H1 (cell line): ENCODE measurements at regions not wholly inside any gene's neighbourhood (a gene's known extent, or its start where the extent isn't known, plus 50 kb on each side); places are given as distances from the start of the nearest gene placed in this dataset.

Experiments
- CTCF ChIA-PET: fragments of 300-600 bp; sonication (Branson Sonifier 250); formaldehyde crosslinking; loops from one replicate; lab custom pipeline; 2021; ENCODE audit not compliant: partially characterized antibody; lab: Charles Lee
- POLR2A ChIA-PET: fragments of 300-600 bp; sonication (Branson Sonifier 250); formaldehyde crosslinking; loops from one replicate; lab custom pipeline; 2021; ENCODE audit warnings: inconsistent platforms; ENCODE audit not compliant: partially characterized antibody; lab: Charles Lee
- DNase-seq, 2 experiments: peaks; one replicate each; pipeline versions ENCODE4 v3.0.0 to v3.0.0-alpha.2; 2010 to 2022; ENCODE audit warnings: low spot score in 2 of 2, low read depth in 1 of 2, mixed read lengths in 1 of 2
- FAIRE-seq: peaks from 2 replicates; lab custom pipeline; 2011; peaks lifted over from hg19 to GRCh38; lab: Jason Lieb, UNC
- H2AFZ ChIP-seq: 2 replicates; pipeline ENCODE4 v1.8.1; 2012; ENCODE audit warnings: low read length, inconsistent platforms
- H2AK5ac ChIP-seq: 2 replicates; pipeline ENCODE4 v1.6.1; 2013; ENCODE audit warnings: low read depth, low read length
- H2BK120ac ChIP-seq: replicated peaks from 2 replicates; pipeline ENCODE3; 2013; ENCODE audit warnings: low read depth, low read length, inconsistent platforms
- H2BK12ac ChIP-seq: 2 replicates; pipeline ENCODE4 v1.6.1; 2013; ENCODE audit warnings: low read depth, low read length
- H2BK15ac ChIP-seq: 2 replicates; pipeline ENCODE4 v1.6.1; 2013; ENCODE audit warnings: low read length
- H2BK20ac ChIP-seq: 2 replicates; pipeline ENCODE4 v1.6.1; 2013; ENCODE audit warnings: low read length
- H2BK5ac ChIP-seq: 2 replicates; pipeline ENCODE4 v1.6.1; 2013; ENCODE audit warnings: low read depth, low read length
- H3K14ac ChIP-seq: 2 replicates; pipeline ENCODE4 v1.6.1; 2013; ENCODE audit warnings: inconsistent platforms; ENCODE audit not compliant: insufficient read length
- H3K18ac ChIP-seq: 2 replicates; pipeline ENCODE4 v1.6.1; 2013; ENCODE audit warnings: low read length; ENCODE audit errors: extremely low read depth
- H3K23ac ChIP-seq: 2 replicates; pipeline ENCODE4 v1.6.1; 2013; ENCODE audit warnings: inconsistent platforms; ENCODE audit not compliant: insufficient read length
- H3K23me2 ChIP-seq: 2 replicates; pipeline ENCODE4 v1.6.1; 2013; ENCODE audit warnings: low read depth, low read length
- H3K27ac ChIP-seq: 2 replicates; pipeline ENCODE4 v1.6.1; 2011; ENCODE audit warnings: low read depth, low read length, inconsistent platforms
- H3K27me3 ChIP-seq, 4 experiments: replicated peaks in 1 of 4; 1 replicate in 1 of 4; 2 replicates in 3 of 4; pipeline versions ENCODE4 v1.6.1 to v1.8.1; 2011 to 2013; ENCODE audit warnings: low read length in 3 of 4, mild to moderate bottlenecking in 3 of 4, inconsistent platforms in 2 of 4, mixed read lengths in 2 of 4, moderate library complexity in 1 of 4; ENCODE audit not compliant: control insufficient read depth in 3 of 4, insufficient read depth in 3 of 4; ENCODE audit errors: extremely low read depth in 1 of 4
- H3K36me3 ChIP-seq, 4 experiments: 2 replicates each; pipeline versions ENCODE4 v1.6.1 to v1.8.1; 2011 to 2013; ENCODE audit warnings: mild to moderate bottlenecking in 4 of 4, low read length in 3 of 4, moderate library complexity in 2 of 4, control low read depth in 1 of 4, inconsistent platforms in 1 of 4; ENCODE audit not compliant: insufficient read depth in 4 of 4, control insufficient read depth in 2 of 4
- H3K4ac ChIP-seq: replicated peaks from 2 replicates; pipeline ENCODE3; 2013; ENCODE audit warnings: low read length, low read depth, mixed read lengths, inconsistent platforms; ENCODE audit not compliant: insufficient read length
- H3K4me1 ChIP-seq, 4 experiments: replicated peaks in 1 of 4; 1 replicate in 1 of 4; 2 replicates in 3 of 4; pipeline versions ENCODE4 v1.6.1 to v1.8.1; 2011 to 2013; ENCODE audit warnings: low read length in 3 of 4, inconsistent platforms in 2 of 4, mixed read lengths in 1 of 4; ENCODE audit not compliant: insufficient read depth in 4 of 4, control insufficient read depth in 3 of 4
- H3K4me2 ChIP-seq, 2 experiments: 2 replicates each; pipeline versions ENCODE4 v1.6.1 to v1.8.1; 2011 to 2013; ENCODE audit warnings: low read depth in 2 of 2, low read length in 2 of 2, control low read depth in 1 of 2, inconsistent platforms in 1 of 2, mild to moderate bottlenecking in 1 of 2; ENCODE audit not compliant: insufficient read depth in 1 of 2
- H3K4me3 ChIP-seq, 4 experiments: fragments of 200-600, 300-600 bp in 1 of 4; sonication (generic), shearing (Covaris generic), sonication (Bioruptor Twin) in 1 of 4; 2 replicates each; pipeline versions ENCODE4 v1.5.1 to v1.8.1; 2011 to 2016; ENCODE audit warnings: low read length in 4 of 4, low read depth in 3 of 4, control low read depth in 2 of 4, inconsistent platforms in 2 of 4, mild to moderate bottlenecking in 2 of 4, mixed read lengths in 1 of 4, moderate library complexity in 1 of 4; ENCODE audit not compliant: insufficient read depth in 2 of 4; ENCODE audit errors: extremely low read depth in 1 of 4
- H3K56ac ChIP-seq: replicated peaks from 2 replicates; pipeline ENCODE3; 2013; ENCODE audit warnings: low read depth, mild to moderate bottlenecking, mixed read lengths, low read length, inconsistent platforms; ENCODE audit not compliant: insufficient read length
- H3K79me1 ChIP-seq: 2 replicates; pipeline ENCODE4 v1.6.1; 2013; ENCODE audit warnings: low read depth, low read length, control low read depth
- H3K79me2 ChIP-seq, 2 experiments: 2 replicates each; pipeline versions ENCODE4 v1.6.1 to v1.8.1; 2012 to 2013; ENCODE audit warnings: low read length in 2 of 2, mild to moderate bottlenecking in 2 of 2, inconsistent platforms in 1 of 2; ENCODE audit not compliant: insufficient read depth in 2 of 2, control insufficient read depth in 1 of 2
- H3K9ac ChIP-seq, 4 experiments: replicated peaks in 1 of 4; 1 replicate in 1 of 4; 2 replicates in 3 of 4; pipeline versions ENCODE4 v1.6.1 to v1.8.1; 2011 to 2013; ENCODE audit warnings: low read depth in 3 of 4, low read length in 3 of 4, control low read depth in 2 of 4, mild to moderate bottlenecking in 2 of 4, moderate library complexity in 2 of 4, inconsistent platforms in 1 of 4; ENCODE audit errors: extremely low read depth in 1 of 4
- H3K9me3 ChIP-seq, 2 experiments: 2 replicates each; pipeline versions ENCODE4 v1.6.1 to v1.8.1; 2012 to 2013; ENCODE audit warnings: mild to moderate bottlenecking in 2 of 2, moderate library complexity in 2 of 2, control low read depth in 1 of 2, inconsistent platforms in 1 of 2, low read depth in 1 of 2, low read length in 1 of 2, mixed read lengths in 1 of 2; ENCODE audit not compliant: insufficient read depth in 2 of 2
- H4K20me1 ChIP-seq, 2 experiments: replicated peaks in 1 of 2; 2 replicates each; pipeline versions ENCODE3 to v1.8.1; 2011 to 2013; ENCODE audit warnings: inconsistent platforms in 2 of 2, low read length in 2 of 2, mild to moderate bottlenecking in 1 of 2; ENCODE audit not compliant: insufficient read depth in 2 of 2, control insufficient read depth in 1 of 2
- H4K5ac ChIP-seq: 2 replicates; pipeline ENCODE4 v1.6.1; 2013; ENCODE audit warnings: low read length, low read depth, mixed read lengths, inconsistent platforms; ENCODE audit not compliant: insufficient read length
- H4K8ac ChIP-seq: 2 replicates; pipeline ENCODE4 v1.8.0; 2013; ENCODE audit warnings: mild to moderate bottlenecking, moderate library complexity, low read length, inconsistent platforms; ENCODE audit not compliant: insufficient read depth; ENCODE audit errors: extremely low read depth
- H4K91ac ChIP-seq: replicated peaks from 2 replicates; pipeline ENCODE3; 2013; ENCODE audit warnings: low read length, mixed read lengths, inconsistent platforms; ENCODE audit not compliant: insufficient read length
- E2F6 ChIP-seq: IDR thresholded peaks from 2 replicates; pipeline ENCODE4 v1.6.1; 2012; ENCODE audit warnings: inconsistent platforms
- EZH2 ChIP-seq: fragments of 200-600 bp; sonication (generic); IDR thresholded peaks from 2 replicates; pipeline ENCODE4 v1.7.1; 2012; ENCODE audit warnings: low read depth, mild to moderate bottlenecking, moderate library complexity, low read length, inconsistent platforms; ENCODE audit not compliant: severe bottlenecking
- KDM4A ChIP-seq: IDR thresholded peaks from one replicate; pipeline ENCODE4 v1.7.1; 2012; ENCODE audit warnings: low read depth, mild to moderate bottlenecking, moderate library complexity, low read length, inconsistent platforms; ENCODE audit not compliant: severe bottlenecking
- PHF8 ChIP-seq: fragments of 200-600 bp; sonication (generic); conservative IDR thresholded peaks from 2 replicates; pipeline ENCODE4 v1.7.1; 2012; ENCODE audit warnings: low read depth, mild to moderate bottlenecking, inconsistent platforms, low read length, moderate library complexity
- RBBP5 ChIP-seq: IDR thresholded peaks from 2 replicates; pipeline ENCODE4 v1.7.1; 2012; ENCODE audit warnings: low read depth, mild to moderate bottlenecking, inconsistent platforms, low read length, moderate library complexity, borderline replicate concordance
- SP4 ChIP-seq: IDR thresholded peaks from 2 replicates; pipeline ENCODE4 v1.6.1; 2012; ENCODE audit warnings: low read length, inconsistent platforms
- SUZ12 ChIP-seq: fragments of 200-600 bp; sonication (generic); IDR thresholded peaks from 2 replicates; pipeline ENCODE4 v1.6.1; 2012; ENCODE audit warnings: mild to moderate bottlenecking, inconsistent platforms, low read length, moderate library complexity, mixed read lengths
- YY1 ChIP-seq: IDR thresholded peaks from 2 replicates; pipeline ENCODE4 v1.6.1; 2011; ENCODE audit warnings: low read depth, mild to moderate bottlenecking, low read length
- WGBS, 2 experiments: shearing (Covaris generic) in 1 of 2; methylation state at CpG; one replicate each; pipeline versions ENCODE4 v1.1.6 to v1.1.7; 2013 to 2015; ENCODE audit warnings: low lambda C conversion rate in 2 of 2, mixed read lengths in 2 of 2, inconsistent platforms in 1 of 2, low coverage in 1 of 2, missing lambda C conversion rate in 1 of 2; ENCODE audit not compliant: insufficient replicate concordance in 2 of 2, insufficient coverage in 1 of 2, insufficient read length in 1 of 2; ENCODE audit errors: extremely low coverage in 1 of 2, missing lambda C conversion rate in 1 of 2; 5-methylcytosine and 5-hydroxymethylcytosine counted together

GRCh38 chr22:46070215-46070802, 80.0 kb upstream of the PPARA start:
- Histone ChIP-seq H2BK120ac (no peak overlapping the region), H3K27ac (no peak overlapping the region), H3K27me3 (peaks cover 8 to 48% (median 35%) of the 10 kb centered on the region in 4 experiments), H2AFZ (no peak overlapping the region), H3K4me1 (peaks cover 0 to 28% (median 20%) of the 10 kb centered on the region in 4 experiments; a peak in 6 of 7 replicates), H3K79me1 (0 out of 2 replicates have a peak, but pooled peaks cover 5% of the 10 kb centered on the region), H4K5ac (peak overlapping the region; percentile 36), H4K8ac (peak overlapping the region; percentile 71; the same call in 1 of the 2 replicates), H3K36me3 (no peaks in the 10 kb centered on the region; a peak in 1 of 8 replicates), H3K18ac (peak overlapping the region; percentile 60), H3K4ac (no peak overlapping the region), H3K14ac (no peak overlapping the region), H3K9ac (peak overlapping the region; percentile 20 to 71 (median 39); a peak in 6 of 7 replicates), H4K20me1 (no peaks in the 10 kb centered on the region), H2BK12ac (no peak overlapping the region), H3K4me3 (peak overlapping the region; percentile 47 to 84 (median 68)), H3K9me3 (no peaks in the 10 kb centered on the region), H2BK15ac (no peak overlapping the region; the same call in 1 of the 2 replicates), H2BK5ac (peak overlapping the region; percentile 24; the same call in 1 of the 2 replicates), H2BK20ac (no peak overlapping the region), H3K4me2 (peak overlapping the region; percentile 80 to 94), H3K23ac (no peak overlapping the region), H4K91ac (peak overlapping the region; percentile 71), H3K79me2 (peaks cover 0 to 30% of the 10 kb centered on the region in 2 experiments; a peak in 3 of 4 replicates), H2AK5ac (no peak overlapping the region), H3K56ac (peak overlapping the region; percentile 62), H3K23me2 (peaks cover 15% of the 10 kb centered on the region; the same call in 1 of the 2 replicates)
- DNase-seq (peak in 1 of 2 experiments; percentile 74), FAIRE-seq (no peak)
- POLR2A ChIA-PET, result interaction anchor here (0.9 to 1.7 kb wide), 5 partner anchors 9 to 491 kb away, joined by 3 to 8 read pairs (median 3); no protein-coding TSS in a partner anchor
- peak; percentile 72; the same call in 1 of the 2 replicates for TF ChIP-seq RBBP5
- peak; percentile 73 for TF ChIP-seq SUZ12
- TF ChIP-seq SP4, result no peak
- peak; percentile 86 for TF ChIP-seq KDM4A
- peak; percentile 42 for TF ChIP-seq EZH2
- peak; percentile 30; the same call in 1 of the 2 replicates for TF ChIP-seq PHF8
- no peak for TF ChIP-seq YY1
- TF ChIP-seq E2F6, result peak; percentile 87
- CTCF ChIA-PET, result interaction anchor here (0.6 to 1.6 kb wide), 3 partner anchors 20 to 57 kb away, joined by 3 to 4 read pairs (median 4); no protein-coding TSS in a partner anchor
- 4% methylated on average over 41 of the region's 57 CpGs; no CpG with 5 or more reads in 1 of the 2 experiments for WGBS, 2 experiments
